ENCODE measurements at regions not wholly inside any gene's neighbourhood (a gene's known extent, or its start where the extent isn't known, plus 50 kb on each side); places are given as distances from the start of the nearest gene placed in this dataset.
A peak's percentile ranks its signal among the peaks of the same experiment; 100 is the strongest.

GRCh38 chr9:135412315-135413085, 67.1 kb upstream of the PPP1R26 start:
- peak; percentile 81 for DNase-seq

- DNase-seq: no peak
Observed at GRCh38 chr9:135413086-135413375, 66.6 kb upstream of the PPP1R26 start.

GRCh38 chr9:135413461-135413860, 66.1 kb upstream of the PPP1R26 start:
- DNase-seq: no peak

GRCh38 chr9:135414293-135414692, 65.3 kb upstream of the PPP1R26 start:
- no peak for DNase-seq

- no peak for DNase-seq
Observed at GRCh38 chr9:135415586-135415985, 64.0 kb upstream of the PPP1R26 start.

GRCh38 chr9:135416664-135417290, 62.8 kb upstream of the PPP1R26 start:
- DNase-seq: no peak

GRCh38 chr9:135418161-135418560, 61.4 kb upstream of the PPP1R26 start:
- no peak for DNase-seq

- DNase-seq: no peak
Observed at GRCh38 chr9:135419106-135419505, 60.5 kb upstream of the PPP1R26 start.

GRCh38 chr9:135422341-135422944, 57.1 kb upstream of the PPP1R26 start:
- DNase-seq: no peak

- no peak for DNase-seq
Observed at GRCh38 chr9:135423725-135424124, 55.9 kb upstream of the PPP1R26 start.

All from DMS79 treated with DMSO at 0.1 percent for 48 hours (cell line).